ENCODE measurements at regions not wholly inside any gene's neighbourhood (a gene's known extent, or its start where the extent isn't known, plus 50 kb on each side); places are given as distances from the start of the nearest gene placed in this dataset.
"Not testable (repeated sequence)": the region's sequence is repeated elsewhere in the genome, so short reads cannot be mapped to it uniquely, and the experiment has no call there.

DNA sequence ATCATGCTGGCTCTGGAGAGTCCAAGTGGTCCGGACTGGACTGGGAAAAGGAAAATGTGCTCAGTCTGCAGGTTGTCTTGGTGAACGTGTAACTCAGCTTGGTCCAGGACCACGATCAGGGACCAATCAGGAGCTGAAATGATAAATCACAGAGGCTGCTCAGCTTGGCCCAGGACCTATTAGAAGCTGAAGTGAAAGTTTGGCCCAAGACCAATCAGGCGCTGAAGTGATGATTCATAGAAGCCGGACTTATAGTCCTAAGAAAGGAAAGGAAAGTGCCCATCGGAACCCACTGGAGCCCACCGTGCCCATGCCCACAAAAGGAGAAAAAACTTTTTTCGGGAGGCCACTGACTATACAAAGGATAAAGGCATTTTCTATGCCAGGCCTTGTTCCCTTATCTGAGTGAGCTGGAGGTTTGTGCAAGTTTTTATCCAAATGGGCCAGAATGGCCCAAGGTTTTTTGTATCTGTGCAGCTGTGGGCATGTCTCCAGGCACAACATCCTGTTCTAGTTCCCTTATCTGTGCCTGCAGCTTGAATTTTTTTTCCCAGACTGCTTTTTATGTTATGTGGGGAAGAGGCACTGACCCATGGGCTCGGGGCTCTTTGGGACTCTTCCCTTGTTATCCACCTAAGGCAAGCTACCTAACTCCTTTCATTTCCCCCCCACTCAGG is 194.4 kb downstream of the FAM133A start:
- no peaks in the 10 kb centered on the region for H3K36me3 ChIP-seq (ENCODE audit: control insufficient read depth, insufficient read depth, low read length)
- TF ChIP-seq, protein P1, sequence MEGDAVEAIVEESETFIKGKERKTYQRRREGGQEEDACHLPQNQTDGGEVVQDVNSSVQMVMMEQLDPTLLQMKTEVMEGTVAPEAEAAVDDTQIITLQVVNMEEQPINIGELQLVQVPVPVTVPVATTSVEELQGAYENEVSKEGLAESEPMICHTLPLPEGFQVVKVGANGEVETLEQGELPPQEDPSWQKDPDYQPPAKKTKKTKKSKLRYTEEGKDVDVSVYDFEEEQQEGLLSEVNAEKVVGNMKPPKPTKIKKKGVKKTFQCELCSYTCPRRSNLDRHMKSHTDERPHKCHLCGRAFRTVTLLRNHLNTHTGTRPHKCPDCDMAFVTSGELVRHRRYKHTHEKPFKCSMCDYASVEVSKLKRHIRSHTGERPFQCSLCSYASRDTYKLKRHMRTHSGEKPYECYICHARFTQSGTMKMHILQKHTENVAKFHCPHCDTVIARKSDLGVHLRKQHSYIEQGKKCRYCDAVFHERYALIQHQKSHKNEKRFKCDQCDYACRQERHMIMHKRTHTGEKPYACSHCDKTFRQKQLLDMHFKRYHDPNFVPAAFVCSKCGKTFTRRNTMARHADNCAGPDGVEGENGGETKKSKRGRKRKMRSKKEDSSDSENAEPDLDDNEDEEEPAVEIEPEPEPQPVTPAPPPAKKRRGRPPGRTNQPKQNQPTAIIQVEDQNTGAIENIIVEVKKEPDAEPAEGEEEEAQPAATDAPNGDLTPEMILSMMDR (IDR thresholded peaks at IDR 0.05; ENCODE audit: insufficient read depth, low read length, severe bottlenecking): no peak
- no peaks in the 10 kb centered on the region for H3K27me3 ChIP-seq (ENCODE audit: control insufficient read depth, insufficient read depth, low read length)
- no peak for DNase-seq (ENCODE audit: low read depth)
- H3K4me3 ChIP-seq (ENCODE audit: low read depth, low read length): no peak overlapping the region
- FAIRE-seq: no peak

DNA sequence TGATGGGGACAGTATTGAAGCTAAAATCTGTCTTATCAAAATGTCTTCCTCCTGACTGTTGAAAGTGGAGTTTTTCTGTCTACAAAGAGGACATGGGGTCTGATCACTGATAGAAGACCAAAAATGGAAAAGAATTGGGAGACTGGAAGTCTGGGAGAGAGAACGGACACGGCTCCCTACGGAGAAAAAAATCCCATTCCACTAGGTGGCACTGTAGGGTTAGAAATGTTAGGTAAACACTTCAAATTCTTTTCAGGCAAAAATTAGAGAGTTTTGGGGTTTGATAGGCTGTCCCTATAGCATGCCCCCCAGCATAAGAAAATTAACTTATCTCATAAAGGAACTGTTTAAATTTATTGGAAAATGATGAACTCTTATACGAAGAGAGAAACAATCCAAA is 200.5 kb downstream of the FAM133A start:
- DNase-seq (ENCODE audit: low read depth) (peak; percentile 1), FAIRE-seq (no peak)
- no peak overlapping the region for H3K4me3 ChIP-seq (ENCODE audit: low read depth, low read length)

DNA sequence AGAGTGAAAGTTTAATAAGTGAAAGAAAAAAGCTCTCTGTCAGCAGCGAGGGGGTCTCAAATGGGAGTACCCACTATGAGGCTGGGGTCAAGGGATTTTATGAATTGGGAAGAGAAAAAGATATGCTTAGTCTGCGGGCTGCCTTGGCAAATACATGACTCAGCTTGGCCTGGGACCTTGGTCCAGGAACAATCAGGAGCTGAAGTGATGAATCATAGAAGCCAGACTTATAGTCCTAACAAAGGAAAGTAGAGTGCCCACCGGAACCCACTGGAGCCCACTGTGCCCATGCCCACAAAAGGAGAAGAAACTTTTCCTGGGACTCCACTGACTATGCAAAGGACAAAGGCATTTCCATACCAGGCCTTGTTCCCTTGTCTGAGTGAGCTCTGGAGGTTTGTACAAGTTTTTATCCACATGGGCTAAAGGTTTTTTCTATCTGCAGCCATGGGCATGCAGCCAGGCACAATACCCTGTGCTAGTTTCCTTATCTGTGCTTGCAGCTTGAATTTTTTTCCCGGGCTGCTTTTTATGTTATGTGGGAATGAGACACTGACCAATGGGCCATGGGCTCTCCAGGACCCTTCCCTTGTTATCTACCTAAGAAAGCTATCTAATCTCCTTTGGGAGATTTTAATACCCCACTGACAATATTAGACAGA is 201.7 kb downstream of the FAM133A start:
- TF ChIP-seq, protein P1 (IDR thresholded peaks at IDR 0.05; ENCODE audit: insufficient read depth, low read length, severe bottlenecking): no peak
- Histone ChIP-seq H3K4me3 (ENCODE audit: low read depth, low read length) (no peak overlapping the region), H3K36me3 (ENCODE audit: control insufficient read depth, insufficient read depth, low read length) (no peaks in the 10 kb centered on the region), H3K27me3 (ENCODE audit: control insufficient read depth, insufficient read depth, low read length) (no peaks in the 10 kb centered on the region)
- FAIRE-seq (no peak), DNase-seq (ENCODE audit: low read depth) (peak; percentile 0)

More for the DNA sequence above, 200.5 kb downstream of the FAM133A start:
- TF ChIP-seq, protein P1 (IDR thresholded peaks at IDR 0.05; ENCODE audit: insufficient read depth, low read length, severe bottlenecking): peak; percentile 32
- Histone ChIP-seq H3K27me3 (ENCODE audit: control insufficient read depth, insufficient read depth, low read length) (no peaks in the 10 kb centered on the region), H3K36me3 (ENCODE audit: control insufficient read depth, insufficient read depth, low read length) (no peaks in the 10 kb centered on the region)

DNA sequence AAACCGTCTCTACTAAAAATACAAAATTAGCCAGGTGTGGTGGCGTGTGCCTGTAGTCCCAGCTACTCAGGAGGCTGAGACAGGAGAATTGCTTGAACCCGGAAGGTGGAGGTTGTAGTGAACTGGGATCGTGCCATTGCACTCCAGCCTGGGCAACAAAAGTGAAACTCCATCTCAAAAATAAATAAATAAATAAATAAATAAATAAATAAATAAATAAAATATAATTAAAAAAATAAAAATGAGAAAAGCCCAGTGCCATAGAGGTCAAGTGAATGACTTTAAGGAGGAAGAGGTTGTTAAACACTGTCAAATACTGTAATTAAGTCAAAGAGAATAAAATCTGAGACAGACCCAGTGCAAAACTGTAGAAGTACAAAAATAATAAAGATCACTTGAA is 247.0 kb downstream of the FAM133A start:
- H3K4me3 ChIP-seq (ENCODE audit: low read depth, low read length); DNase-seq (ENCODE audit: low read depth); H3K27me3 ChIP-seq (ENCODE audit: control insufficient read depth, insufficient read depth, low read length); FAIRE-seq; H3K36me3 ChIP-seq (ENCODE audit: control insufficient read depth, insufficient read depth, low read length): not testable (repeated sequence)

DNA sequence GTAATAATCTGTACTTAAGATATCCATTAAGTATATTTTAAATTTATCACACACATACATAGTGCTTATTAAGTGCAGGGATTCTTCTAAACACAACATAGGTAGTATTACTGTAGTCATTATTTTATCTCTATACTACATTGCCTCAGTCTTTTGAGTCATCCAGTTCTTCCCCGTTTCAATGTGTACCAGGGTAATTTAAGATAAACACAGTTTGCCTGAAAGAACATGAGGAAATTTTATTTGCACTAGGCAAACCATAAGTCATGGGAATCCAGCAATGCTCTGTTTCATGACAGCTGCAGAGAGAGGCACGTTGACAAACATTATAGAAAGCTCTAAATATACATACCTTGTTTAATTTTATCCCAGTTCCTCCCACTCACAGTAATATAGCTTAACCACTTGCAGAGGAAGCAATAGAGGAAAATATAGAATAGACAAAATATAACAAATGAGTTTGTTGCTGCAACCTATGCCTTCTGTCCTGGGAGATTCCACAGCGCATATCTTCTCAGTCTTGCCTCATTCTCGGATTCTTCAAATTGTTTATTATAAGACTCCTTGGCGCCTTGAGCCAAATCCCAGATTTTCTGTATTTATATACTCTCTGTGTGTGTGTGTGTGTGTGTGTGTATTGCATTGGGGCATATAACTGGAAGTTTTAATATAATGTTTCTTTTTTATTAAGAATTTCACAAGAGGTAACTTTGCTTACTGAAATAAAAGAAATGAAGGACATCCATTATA is 258.6 kb downstream of the FAM133A start:
- no peak for FAIRE-seq
- TF ChIP-seq, protein P1 (IDR thresholded peaks at IDR 0.05; ENCODE audit: insufficient read depth, low read length, severe bottlenecking): no peak

DNA sequence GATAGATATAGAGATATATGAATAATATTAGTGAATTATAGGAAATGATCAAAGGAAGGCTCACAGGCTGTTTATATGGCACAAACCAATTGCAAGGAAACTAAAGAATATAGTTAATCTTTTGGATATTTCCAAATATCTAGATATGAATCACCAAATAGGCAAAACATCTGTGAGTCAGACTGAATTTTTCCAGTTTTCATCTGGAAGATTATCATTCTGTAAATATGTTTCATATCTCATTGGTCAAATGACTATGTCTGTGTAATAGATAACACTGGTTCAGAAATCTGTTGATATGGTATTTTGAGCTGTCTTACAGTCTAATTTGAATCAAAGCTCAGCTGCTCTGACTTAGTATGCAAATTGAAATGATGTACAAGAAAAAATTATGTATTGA is 303.6 kb downstream of the FAM133A start:
- Histone ChIP-seq H3K4me3 (ENCODE audit: low read depth, low read length) (no peak overlapping the region), H3K36me3 (ENCODE audit: control insufficient read depth, insufficient read depth, low read length) (no peaks in the 10 kb centered on the region), H3K27me3 (ENCODE audit: control insufficient read depth, insufficient read depth, low read length) (no peaks in the 10 kb centered on the region)
- DNase-seq (ENCODE audit: low read depth) (peak; percentile 8), FAIRE-seq (no peak)
- TF ChIP-seq, protein P1 (IDR thresholded peaks at IDR 0.05; ENCODE audit: insufficient read depth, low read length, severe bottlenecking): no peak

More for the DNA sequence above, 258.6 kb downstream of the FAM133A start:
- Histone ChIP-seq H3K27me3 (ENCODE audit: control insufficient read depth, insufficient read depth, low read length) (no peaks in the 10 kb centered on the region), H3K36me3 (ENCODE audit: control insufficient read depth, insufficient read depth, low read length) (no peaks in the 10 kb centered on the region), H3K4me3 (ENCODE audit: low read depth, low read length) (no peak overlapping the region)
- DNase-seq (ENCODE audit: low read depth): no peak

Measured in bronchial epithelial cell (primary cell).